IMR-90 (cell line): ENCODE measurements at regions not wholly inside any gene's neighbourhood (a gene's known extent, or its start where the extent isn't known, plus 50 kb on each side); places are given as distances from the start of the nearest gene placed in this dataset.

ENCODE experiments used
- ATAC-seq: fragments of 200-7000 bp; cut with Tn5 transposase; 2 replicates; pipeline ENCODE4 v1.9.1; 2020; ENCODE audit warnings: low read depth, mild to moderate bottlenecking, moderate library complexity
- BruUV-seq: library from RNA; stranded (reverse); fragments of 400-500 nt; replicated peaks from 2 replicates; lab custom pipeline; 2021; lab: Mats Ljungman, UMichigan
- CTCF ChIA-PET: fragments of 300-600 bp; formaldehyde crosslinking; extraction: SDS; loops from one replicate; lab custom pipeline; 2021; ENCODE audit warnings: antibody characterized with exemption; lab: Yijun Ruan, JAX
- POLR2A ChIA-PET: fragments of 300-600 bp; sonication (Branson Sonifier 250); formaldehyde crosslinking; loops from one replicate; lab custom pipeline; 2022; ENCODE audit warnings: antibody characterized with exemption; ENCODE audit not compliant: unreplicated experiment; lab: Charles Lee
- DNase-seq: peaks from one replicate; pipeline ENCODE4 v3.0.0; 2013
- H2AFZ ChIP-seq: replicated peaks from 2 replicates; pipeline ENCODE3; 2013; ENCODE audit warnings: low read length, mild to moderate bottlenecking; ENCODE audit not compliant: poor library complexity
- H2AK5ac ChIP-seq: 2 replicates; pipeline ENCODE4 v1.6.1; 2013; ENCODE audit warnings: low read depth, low read length, inconsistent platforms
- H2AK9ac ChIP-seq: replicated peaks from 2 replicates; pipeline ENCODE3; 2013; ENCODE audit warnings: mild to moderate bottlenecking, low read depth, low read length, moderate library complexity; ENCODE audit not compliant: poor library complexity
- H2BK120ac ChIP-seq: 2 replicates; pipeline ENCODE4 v1.6.1; 2013; ENCODE audit warnings: low read depth, low read length, inconsistent platforms
- H2BK15ac ChIP-seq: 3 replicates; pipeline ENCODE4 v1.6.1; 2013; ENCODE audit warnings: low read depth, low read length, inconsistent platforms
- H2BK20ac ChIP-seq: 2 replicates; pipeline ENCODE4 v1.6.1; 2013; ENCODE audit warnings: low read depth, mild to moderate bottlenecking, inconsistent platforms, low read length, moderate library complexity
- H2BK5ac ChIP-seq: 2 replicates; pipeline ENCODE4 v1.6.1; 2013; ENCODE audit warnings: mild to moderate bottlenecking, low read depth, low read length, inconsistent platforms; ENCODE audit not compliant: poor library complexity, severe bottlenecking
- H3K14ac ChIP-seq: replicated peaks from 2 replicates; pipeline ENCODE4 v1.6.1; 2013; ENCODE audit warnings: low read depth, low read length, inconsistent platforms
- H3K18ac ChIP-seq: 2 replicates; pipeline ENCODE4 v1.6.1; 2013; ENCODE audit warnings: low read depth, low read length, control low read depth
- H3K23ac ChIP-seq: 2 replicates; pipeline ENCODE4 v1.6.1; 2013; ENCODE audit warnings: low read depth, low read length, inconsistent platforms
- H3K27ac ChIP-seq: 2 replicates; pipeline ENCODE4 v1.5.1; 2013; ENCODE audit warnings: mild to moderate bottlenecking, control low read depth, low read length; ENCODE audit not compliant: insufficient read depth
- H3K27me3 ChIP-seq: 2 replicates; pipeline ENCODE4 v1.6.1; 2013; ENCODE audit warnings: low read length; ENCODE audit not compliant: control insufficient read depth, insufficient read depth
- H3K36me3 ChIP-seq: 2 replicates; pipeline ENCODE4 v1.6.1; 2013; ENCODE audit warnings: low read length, mixed read lengths; ENCODE audit not compliant: control insufficient read depth, insufficient read depth
- H3K4ac ChIP-seq: 2 replicates; pipeline ENCODE4 v1.6.1; 2013; ENCODE audit warnings: low read depth, low read length, inconsistent platforms
- H3K4me1 ChIP-seq: 2 replicates; pipeline ENCODE4 v1.6.1; 2013; ENCODE audit warnings: low read length, mixed read lengths; ENCODE audit not compliant: control insufficient read depth, insufficient read depth
- H3K4me2 ChIP-seq: 2 replicates; pipeline ENCODE4 v1.6.1; 2013; ENCODE audit warnings: low read depth, mild to moderate bottlenecking, control low read depth, low read length, moderate library complexity
- H3K4me3 ChIP-seq: 2 replicates; pipeline ENCODE4 v1.5.1; 2013; ENCODE audit warnings: low read depth, mild to moderate bottlenecking, control low read depth, low read length, moderate library complexity; ENCODE audit not compliant: insufficient read depth
- H3K56ac ChIP-seq: 2 replicates; pipeline ENCODE4 v1.6.1; 2013; ENCODE audit warnings: low read length, inconsistent platforms; ENCODE audit not compliant: insufficient read depth; ENCODE audit errors: extremely low read depth
- H3K79me1 ChIP-seq, 2 experiments: 2 replicates each; pipeline ENCODE4 v1.6.1; 2013; ENCODE audit warnings: low read length in 2 of 2, inconsistent platforms in 1 of 2, low read depth in 1 of 2
- H3K9ac ChIP-seq: 2 replicates; pipeline ENCODE4 v1.6.1; 2013; ENCODE audit warnings: low read depth, low read length, control low read depth
- H3K9me1 ChIP-seq: 2 replicates; pipeline ENCODE4 v1.6.1; 2013; ENCODE audit warnings: low read length, inconsistent platforms; ENCODE audit not compliant: insufficient read depth
- H3K9me3 ChIP-seq: 2 replicates; pipeline ENCODE4 v1.6.1; 2013; ENCODE audit warnings: low read length; ENCODE audit not compliant: control insufficient read depth, insufficient read depth
- H4K20me1 ChIP-seq: 2 replicates; pipeline ENCODE4 v1.6.1; 2013; ENCODE audit warnings: low read length, inconsistent platforms; ENCODE audit not compliant: insufficient read depth
- H4K5ac ChIP-seq: 2 replicates; pipeline ENCODE4 v1.6.1; 2013; ENCODE audit warnings: mild to moderate bottlenecking, low read depth, low read length, control low read depth
- H4K8ac ChIP-seq, 2 experiments: 2 replicates each; pipeline ENCODE4 v1.6.1; 2013; ENCODE audit warnings: low read depth in 2 of 2, low read length in 2 of 2, control low read depth in 1 of 2, inconsistent platforms in 1 of 2
- H4K91ac ChIP-seq: 2 replicates; pipeline ENCODE4 v1.6.1; 2013; ENCODE audit warnings: low read depth, low read length, inconsistent platforms; ENCODE audit not compliant: insufficient read depth
- CHD1 ChIP-seq: IDR thresholded peaks from 2 replicates; pipeline ENCODE4 v1.6.1; 2012; ENCODE audit warnings: low read depth, low read length, improper control_type of control experiment
- MAZ ChIP-seq: IDR thresholded peaks from 2 replicates; pipeline ENCODE4 v1.6.1; 2012; ENCODE audit warnings: low read depth, mild to moderate bottlenecking, low read length, improper control_type of control experiment, moderate library complexity, borderline replicate concordance
- RCOR1 ChIP-seq: IDR thresholded peaks from 2 replicates; pipeline ENCODE4 v1.6.1; 2012; ENCODE audit warnings: mild to moderate bottlenecking, low read length, improper control_type of control experiment; ENCODE audit not compliant: insufficient replicate concordance
- WGBS, 2 experiments: methylation state at CpG; one replicate each; pipeline versions ENCODE4 v1.1.5 to v1.1.7; 2013; ENCODE audit warnings: missing lambda C conversion rate in 2 of 2; ENCODE audit not compliant: insufficient read length in 1 of 2; ENCODE audit errors: extremely low coverage in 2 of 2; 5-methylcytosine and 5-hydroxymethylcytosine counted together
- dilution Hi-C: fragments of 300-500 bp; cut with HindIII; formaldehyde crosslinking; loops from one replicate; pipeline ENCODE4 v1.14.3; 2018; ENCODE audit warnings: low sequenced_read_pairs; ENCODE audit not compliant: unreplicated experiment
- in situ Hi-C: fragments of 300-500 bp; cut with MboI; formaldehyde crosslinking; loops from 3 replicates; pipeline ENCODE4 v1.14.3; 2019; ENCODE audit warnings: low sequenced_read_pairs, inconsistent platforms, mixed read lengths
- intact Hi-C: fragments of 100-400 bp; cut with micrococcal nuclease; formaldehyde crosslinking; loops from 2 replicates; pipeline ENCODE4 v1.10.0; 2022
- TF ChIP-seq, protein P1 (sequence below): conservative IDR thresholded peaks from 2 replicates; pipeline ENCODE4 v1.5.1; 2012; ENCODE audit warnings: mild to moderate bottlenecking, low read depth, low read length, improper control_type of control experiment

DNA sequence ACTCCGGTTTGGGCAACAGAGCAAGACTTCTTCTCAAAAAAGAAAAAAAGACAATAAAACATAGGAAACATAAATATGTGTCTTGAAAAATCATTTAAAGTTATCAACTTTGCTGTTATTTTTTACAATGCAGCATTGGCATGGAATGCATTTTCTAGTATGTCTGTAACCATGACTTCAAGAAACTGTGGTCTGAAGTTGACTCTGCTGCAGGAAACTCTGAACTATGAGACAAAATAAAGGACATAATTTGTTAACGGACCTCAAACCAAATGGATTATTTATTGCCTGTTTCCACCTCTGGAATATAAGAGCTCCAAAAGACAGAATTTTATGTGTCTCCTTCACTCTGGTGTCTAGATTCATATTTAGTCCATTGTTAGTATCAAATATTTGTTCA lies 79.1 kb downstream of the TRIB2 start:
- WGBS, 2 experiments, result no CpG with 5 or more reads among the region's 2 CpGs
- in situ Hi-C loops (no loop called here), intact Hi-C loops (no loop called here), dilution Hi-C loops (no loop called here)
- no TSS peak for BruUV-seq
- Histone ChIP-seq H3K79me1 (no peaks in the 10 kb centered on the region), H3K14ac (no peak overlapping the region), H4K5ac (no peak overlapping the region), H3K36me3 (no peaks in the 10 kb centered on the region), H3K4me1 (no peaks in the 10 kb centered on the region), H3K56ac (no peak overlapping the region), H3K23ac (no peak overlapping the region), H3K9ac (no peak overlapping the region), H3K18ac (no peak overlapping the region), H2AK5ac (no peak overlapping the region), H2BK15ac (no peak overlapping the region), H3K4me2 (no peak overlapping the region), H2AFZ (no peak overlapping the region), H3K9me1 (no peaks in the 10 kb centered on the region), H4K20me1 (no peaks in the 10 kb centered on the region), H3K27ac (no peak overlapping the region), H2BK5ac (no peak overlapping the region), H3K4ac (no peak overlapping the region), H2AK9ac (no peak overlapping the region), H3K4me3 (no peak overlapping the region), H4K8ac (no peak overlapping the region), H3K27me3 (no peaks in the 10 kb centered on the region), H4K91ac (no peak overlapping the region), H2BK20ac (no peak overlapping the region), H3K9me3 (no peaks in the 10 kb centered on the region), H2BK120ac (no peak overlapping the region)
- CTCF ChIA-PET, result interaction anchor here (0.6 kb wide), 1 partner anchor 93 kb away, joined by 3 read pairs; no protein-coding TSS in a partner anchor
- TF ChIP-seq RCOR1 (no peak), MAZ (no peak), CHD1 (no peak)
- TF ChIP-seq, protein P1, sequence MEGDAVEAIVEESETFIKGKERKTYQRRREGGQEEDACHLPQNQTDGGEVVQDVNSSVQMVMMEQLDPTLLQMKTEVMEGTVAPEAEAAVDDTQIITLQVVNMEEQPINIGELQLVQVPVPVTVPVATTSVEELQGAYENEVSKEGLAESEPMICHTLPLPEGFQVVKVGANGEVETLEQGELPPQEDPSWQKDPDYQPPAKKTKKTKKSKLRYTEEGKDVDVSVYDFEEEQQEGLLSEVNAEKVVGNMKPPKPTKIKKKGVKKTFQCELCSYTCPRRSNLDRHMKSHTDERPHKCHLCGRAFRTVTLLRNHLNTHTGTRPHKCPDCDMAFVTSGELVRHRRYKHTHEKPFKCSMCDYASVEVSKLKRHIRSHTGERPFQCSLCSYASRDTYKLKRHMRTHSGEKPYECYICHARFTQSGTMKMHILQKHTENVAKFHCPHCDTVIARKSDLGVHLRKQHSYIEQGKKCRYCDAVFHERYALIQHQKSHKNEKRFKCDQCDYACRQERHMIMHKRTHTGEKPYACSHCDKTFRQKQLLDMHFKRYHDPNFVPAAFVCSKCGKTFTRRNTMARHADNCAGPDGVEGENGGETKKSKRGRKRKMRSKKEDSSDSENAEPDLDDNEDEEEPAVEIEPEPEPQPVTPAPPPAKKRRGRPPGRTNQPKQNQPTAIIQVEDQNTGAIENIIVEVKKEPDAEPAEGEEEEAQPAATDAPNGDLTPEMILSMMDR, result no peak
- POLR2A ChIA-PET, result no interaction called here
- DNase-seq, result no peak
- no peak for ATAC-seq
